ENCODE measurements at regions not wholly inside any gene's neighbourhood (a gene's known extent, or its start where the extent isn't known, plus 50 kb on each side); places are given as distances from the start of the nearest gene placed in this dataset.

DNA sequence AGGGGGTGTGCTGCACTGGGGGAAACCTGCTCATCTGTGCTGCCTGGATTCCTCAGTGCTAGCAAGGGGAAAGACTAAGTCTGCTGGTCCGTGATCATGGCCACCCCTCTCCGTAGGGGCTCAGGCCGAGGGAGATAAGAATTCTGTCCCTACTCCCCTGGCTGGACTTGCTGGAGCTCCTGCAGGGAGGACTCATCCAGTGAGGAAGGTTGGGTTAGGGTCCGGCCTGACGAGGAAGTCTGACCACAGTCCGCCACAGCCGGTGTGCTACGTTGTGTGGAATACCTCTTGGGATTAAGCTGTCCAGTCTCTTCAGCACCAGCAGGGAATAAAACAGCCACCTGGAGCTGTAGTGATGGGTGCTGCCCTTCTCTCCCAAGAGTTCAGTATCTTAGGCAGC lies 1309.1 kb upstream of the CADM2 start:
- Histone ChIP-seq H3K4me2 (ENCODE audit: insufficient read depth, low read length) (no peak overlapping the region), H3K36me3 (ENCODE audit: control insufficient read depth, insufficient read depth, low read length) (no peaks in the 10 kb centered on the region), H3K27me3 (ENCODE audit: control insufficient read depth in 2 of 2, insufficient read depth in 2 of 2, low read length in 2 of 2) (no peaks in the 10 kb centered on the region), H2AFZ (ENCODE audit: low read depth, low read length) (no peak overlapping the region), H4K20me1 (replicated peaks; ENCODE audit: control insufficient read depth, insufficient read depth, low read length) (no peaks in the 10 kb centered on the region), H3K9ac (ENCODE audit: insufficient read depth in 1 of 2, low read depth in 2 of 2, low read length in 2 of 2) (no peak overlapping the region), H3K79me2 (ENCODE audit: control insufficient read depth, insufficient read depth, low read length) (no peaks in the 10 kb centered on the region), H3K27ac (ENCODE audit: extremely low read depth, low read depth, low read length) (no peak overlapping the region), H3K9me3 (replicated peaks; ENCODE audit: control insufficient read depth, insufficient read depth, low read depth, low read length) (no peaks in the 10 kb centered on the region), H3K4me3 (no peak overlapping the region), H3K4me1 (replicated peaks in 1 of 2; ENCODE audit: control insufficient read depth in 2 of 2, insufficient read depth in 2 of 2, low read length in 2 of 2) (no peaks in the 10 kb centered on the region), H3K9me1 (ENCODE audit: control insufficient read depth, insufficient read depth, low read length) (no peaks in the 10 kb centered on the region)
- intact Hi-C loops (cut with micrococcal nuclease) = no loop called here
- CTCF ChIA-PET (ENCODE audit: low intra/inter-chr PET ratio) = no interaction called here
- no peak for ATAC-seq
- no peak for DNase-seq (ENCODE audit: extremely low read depth in 1 of 4, low spot score in 3 of 4)
- FAIRE-seq = no peak
- in situ Hi-C loops (cut with MboI) = no loop called here
- TF ChIP-seq HLTF (IDR thresholded peaks at IDR 0.05) (no peak), MCM5 (IDR thresholded peaks at IDR 0.05; ENCODE audit: low read depth) (no peak), ZNF121 (CRISPR knock-in tag; conservative IDR thresholded peaks at IDR 0.05) (no peak), KHSRP (IDR thresholded peaks at IDR 0.05) (no peak), ZBTB7A (IDR thresholded peaks at IDR 0.05; ENCODE audit: borderline replicate concordance, control insufficient read depth, low read depth, low read length) (no peak)
- POLR2A ChIA-PET = no interaction called here
- BruUV-seq (replicated peaks) = no TSS peak
- no CpG with 5 or more reads among the region's 8 CpGs for WGBS (ENCODE audit: insufficient coverage, low coverage, missing lambda C conversion rate)

- ChIA-PET CTCF (ENCODE audit: low intra/inter-chr PET ratio) (no interaction called here), POLR2A (no interaction called here)
- no peak overlapping the region for H3K4me2 ChIP-seq (ENCODE audit: insufficient read depth, low read length)
- H3K27me3 ChIP-seq (ENCODE audit: control insufficient read depth in 2 of 2, insufficient read depth in 2 of 2, low read length in 2 of 2) = no peaks in the 10 kb centered on the region
- H3K36me3 ChIP-seq (ENCODE audit: control insufficient read depth, insufficient read depth, low read length) = no peaks in the 10 kb centered on the region
- DNase-seq (ENCODE audit: extremely low read depth in 1 of 4, low spot score in 3 of 4) (no peak), FAIRE-seq (no peak), ATAC-seq (no peak)
- no peak overlapping the region for H3K9ac ChIP-seq (ENCODE audit: insufficient read depth in 1 of 2, low read depth in 2 of 2, low read length in 2 of 2)
- no peaks in the 10 kb centered on the region for H4K20me1 ChIP-seq (replicated peaks; ENCODE audit: control insufficient read depth, insufficient read depth, low read length)
- no peaks in the 10 kb centered on the region for H3K9me1 ChIP-seq (ENCODE audit: control insufficient read depth, insufficient read depth, low read length)
- no peak overlapping the region for H2AFZ ChIP-seq (ENCODE audit: low read depth, low read length)
- no peaks in the 10 kb centered on the region for H3K4me1 ChIP-seq (replicated peaks in 1 of 2; ENCODE audit: control insufficient read depth in 2 of 2, insufficient read depth in 2 of 2, low read length in 2 of 2)
- intact Hi-C loops (cut with micrococcal nuclease) = no loop called here
- in situ Hi-C loops (cut with MboI) = no loop called here
- no peaks in the 10 kb centered on the region for H3K9me3 ChIP-seq (replicated peaks; ENCODE audit: control insufficient read depth, insufficient read depth, low read depth, low read length)
- H3K79me2 ChIP-seq (ENCODE audit: control insufficient read depth, insufficient read depth, low read length) = no peaks in the 10 kb centered on the region
- no peak overlapping the region for H3K27ac ChIP-seq (ENCODE audit: extremely low read depth, low read depth, low read length)
- 0% methylated on average over 1 of the region's 1 CpG for WGBS (ENCODE audit: insufficient coverage, low coverage, missing lambda C conversion rate)
- no TSS peak for BruUV-seq (replicated peaks)
- H3K4me3 ChIP-seq = no peak overlapping the region
- TF ChIP-seq KDM2B (CRISPR knock-in tag; IDR thresholded peaks at IDR 0.05) = no peak
- TF ChIP-seq RNF2 (IDR thresholded peaks at IDR 0.05) = no peak
- no peak for TF ChIP-seq HBP1 (CRISPR knock-in tag; IDR thresholded peaks at IDR 0.05)
- no peak for TF ChIP-seq PATZ1 (CRISPR knock-in tag; IDR thresholded peaks at IDR 0.05; ENCODE audit: borderline replicate concordance)
- no peak for TF ChIP-seq SNRNP70 (optimal IDR thresholded peaks at IDR 0.05; ENCODE audit: low read depth, low read length)
- TF ChIP-seq ZFP91 (CRISPR knock-in tag; IDR thresholded peaks at IDR 0.05) = no peak
Measured at GRCh38 chr3:83655083-83655482, 1303.7 kb upstream of the CADM2 start.

Data from K562 (cell line).